ENCODE measurements at regions not wholly inside any gene's neighbourhood (a gene's known extent, or its start where the extent isn't known, plus 50 kb on each side); places are given as distances from the start of the nearest gene placed in this dataset.
"Not testable (repeated sequence)": the region's sequence is repeated elsewhere in the genome, so short reads cannot be mapped to it uniquely, and the experiment has no call there.

- FAIRE-seq; intact Hi-C loops (cut with micrococcal nuclease); H3K4me1 ChIP-seq (replicated peaks in 1 of 2; ENCODE audit: control insufficient read depth in 2 of 2, insufficient read depth in 2 of 2, low read length in 2 of 2); H3K4me2 ChIP-seq (ENCODE audit: insufficient read depth, low read length); BruUV-seq (replicated peaks); CTCF ChIA-PET (ENCODE audit: low intra/inter-chr PET ratio); H3K4me3 ChIP-seq; POLR2A ChIA-PET; H2AFZ ChIP-seq (ENCODE audit: low read depth, low read length); H3K79me2 ChIP-seq (ENCODE audit: control insufficient read depth, insufficient read depth, low read length); in situ Hi-C loops (cut with MboI); ATAC-seq; H3K9me3 ChIP-seq (replicated peaks; ENCODE audit: control insufficient read depth, insufficient read depth, low read depth, low read length); H3K27me3 ChIP-seq (ENCODE audit: control insufficient read depth in 2 of 2, insufficient read depth in 2 of 2, low read length in 2 of 2); H3K27ac ChIP-seq (ENCODE audit: extremely low read depth, low read depth, low read length); H3K9ac ChIP-seq (ENCODE audit: insufficient read depth in 1 of 2, low read depth in 2 of 2, low read length in 2 of 2); H3K9me1 ChIP-seq (ENCODE audit: control insufficient read depth, insufficient read depth, low read length); H4K20me1 ChIP-seq (replicated peaks; ENCODE audit: control insufficient read depth, insufficient read depth, low read length); DNase-seq (ENCODE audit: extremely low read depth in 1 of 4, low spot score in 3 of 4); H3K36me3 ChIP-seq (ENCODE audit: control insufficient read depth, insufficient read depth, low read length): not testable (repeated sequence)
These were observed 51.7 kb upstream of the RBFOX2 start for GRCh38 chr22:36080281-36080680.

GRCh38 chr22:36079041-36079440 lies 50.4 kb upstream of the RBFOX2 start:
- no peak overlapping the region for H3K9ac ChIP-seq (ENCODE audit: insufficient read depth in 1 of 2, low read depth in 2 of 2, low read length in 2 of 2)
- 14% methylated on average over 2 of the region's 2 CpGs for WGBS (ENCODE audit: insufficient coverage, low coverage, missing lambda C conversion rate)
- peak overlapping the region; percentile 40; the same call in 1 of the 2 replicates for H2AFZ ChIP-seq (ENCODE audit: low read depth, low read length)
- H3K27ac ChIP-seq (ENCODE audit: extremely low read depth, low read depth, low read length), result no peak overlapping the region
- intact Hi-C loops (cut with micrococcal nuclease), result no loop called here
- FAIRE-seq, result no peak
- no peaks in the 10 kb centered on the region for H3K36me3 ChIP-seq (ENCODE audit: control insufficient read depth, insufficient read depth, low read length)
- no peaks in the 10 kb centered on the region for H3K9me3 ChIP-seq (replicated peaks; ENCODE audit: control insufficient read depth, insufficient read depth, low read depth, low read length)
- H3K9me1 ChIP-seq (ENCODE audit: control insufficient read depth, insufficient read depth, low read length), result no peaks in the 10 kb centered on the region
- peaks cover 0 to 3% of the 10 kb centered on the region in 2 experiments; a peak in 3 of 5 replicates for H3K4me1 ChIP-seq (replicated peaks in 1 of 2; ENCODE audit: control insufficient read depth in 2 of 2, insufficient read depth in 2 of 2, low read length in 2 of 2)
- no TSS peak for BruUV-seq (replicated peaks)
- no peak for DNase-seq (ENCODE audit: extremely low read depth in 1 of 4, low spot score in 3 of 4)
- POLR2A ChIA-PET, result no interaction called here
- no peak for ATAC-seq
- H3K4me2 ChIP-seq (ENCODE audit: insufficient read depth, low read length), result no peak overlapping the region
- no peaks in the 10 kb centered on the region for H4K20me1 ChIP-seq (replicated peaks; ENCODE audit: control insufficient read depth, insufficient read depth, low read length)
- no peaks in the 10 kb centered on the region for H3K79me2 ChIP-seq (ENCODE audit: control insufficient read depth, insufficient read depth, low read length)
- in situ Hi-C loops (cut with MboI), result no loop called here
- no peaks in the 10 kb centered on the region for H3K27me3 ChIP-seq (ENCODE audit: control insufficient read depth in 2 of 2, insufficient read depth in 2 of 2, low read length in 2 of 2)
- no peak overlapping the region for H3K4me3 ChIP-seq
- CTCF ChIA-PET (ENCODE audit: low intra/inter-chr PET ratio), result interaction anchor here (0.5 kb wide), 1 partner anchor 584 kb away, joined by 3 read pairs; no protein-coding TSS in a partner anchor
- TF ChIP-seq MEIS2 (IDR thresholded peaks at IDR 0.05; ENCODE audit: partially characterized antibody) (no peak), ELK3 (CRISPR knock-in tag; IDR thresholded peaks at IDR 0.05) (no peak), ZMIZ1 (IDR thresholded peaks at IDR 0.05; ENCODE audit: low read depth in 2 of 2, low read length in 2 of 2) (peak in 1 of 2 experiments; percentile 81; a peak in 2 of 4 replicates), ATF1 (CRISPR knock-in tag; IDR thresholded peaks at IDR 0.05) (no peak), ATF1 (tag; IDR thresholded peaks at IDR 0.05) (no peak), ZNF668 (CRISPR knock-in tag; IDR thresholded peaks at IDR 0.05) (no peak), MLLT1 (IDR thresholded peaks at IDR 0.05) (peak in 1 of 2 experiments; percentile 97; a peak in 2 of 4 replicates), ZFP91 (CRISPR knock-in tag; IDR thresholded peaks at IDR 0.05) (no peak), ZNF23 (CRISPR knock-in tag; IDR thresholded peaks at IDR 0.05) (0 out of 2 replicates have a peak, but pooled peaks have one; percentile 72)

Data from K562 (cell line).